Stimulated activated CD8-positive, alpha-beta memory T cell treated with anti-CD3 and anti-CD28 coated beads, Interleukin-15, amount 100 ng/mL, for 24 hours (primary cell): ENCODE measurements at regions not wholly inside any gene's neighbourhood (a gene's known extent, or its start where the extent isn't known, plus 50 kb on each side); places are given as distances from the start of the nearest gene placed in this dataset.

Source experiments
- DNase-seq: peaks from one replicate; pipeline ENCODE4 v3.0.0-alpha.2; 2020; ENCODE audit warnings: low read depth

- DNase-seq, result no peak
Observed at GRCh38 chr13:26989957-26990713, 181.5 kb downstream of the USP12 start.

- no peak for DNase-seq
Observed at GRCh38 chr13:26989261-26989956, 182.2 kb downstream of the USP12 start.

DNA sequence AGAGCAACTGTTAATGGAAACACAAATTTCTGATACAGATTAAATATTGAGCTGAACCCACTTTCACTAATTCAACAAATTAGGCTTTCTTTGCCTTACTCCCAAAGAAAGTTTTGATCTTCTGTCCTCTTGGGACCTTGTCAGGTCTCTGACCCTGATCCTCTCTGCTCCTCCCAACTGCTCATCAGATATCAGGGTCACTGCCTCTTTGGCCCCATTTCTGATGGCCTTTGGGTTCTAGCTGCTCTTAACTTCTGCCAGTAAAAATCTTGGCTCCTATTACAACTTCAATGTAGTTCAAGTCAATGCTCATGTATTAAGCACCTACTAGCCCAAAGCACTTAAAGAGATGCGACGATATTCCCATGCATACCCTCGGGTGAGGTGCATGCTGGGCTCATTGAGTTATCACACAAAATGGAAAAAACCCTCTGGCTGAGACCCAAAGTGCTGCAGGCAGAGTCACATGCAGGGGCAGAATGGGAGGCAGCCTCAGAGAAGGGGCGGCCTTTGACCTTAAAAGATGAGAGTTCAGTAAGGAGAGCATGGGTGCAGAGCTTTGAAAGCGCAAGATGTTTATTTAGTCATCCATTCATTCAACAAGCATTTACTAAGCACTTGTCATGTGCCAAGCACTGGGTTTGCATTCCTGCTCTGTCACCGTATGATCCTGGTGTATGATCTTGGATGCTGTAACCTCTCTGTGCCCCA is 183.4 kb downstream of the USP12 start:
- no peak for DNase-seq

DNA sequence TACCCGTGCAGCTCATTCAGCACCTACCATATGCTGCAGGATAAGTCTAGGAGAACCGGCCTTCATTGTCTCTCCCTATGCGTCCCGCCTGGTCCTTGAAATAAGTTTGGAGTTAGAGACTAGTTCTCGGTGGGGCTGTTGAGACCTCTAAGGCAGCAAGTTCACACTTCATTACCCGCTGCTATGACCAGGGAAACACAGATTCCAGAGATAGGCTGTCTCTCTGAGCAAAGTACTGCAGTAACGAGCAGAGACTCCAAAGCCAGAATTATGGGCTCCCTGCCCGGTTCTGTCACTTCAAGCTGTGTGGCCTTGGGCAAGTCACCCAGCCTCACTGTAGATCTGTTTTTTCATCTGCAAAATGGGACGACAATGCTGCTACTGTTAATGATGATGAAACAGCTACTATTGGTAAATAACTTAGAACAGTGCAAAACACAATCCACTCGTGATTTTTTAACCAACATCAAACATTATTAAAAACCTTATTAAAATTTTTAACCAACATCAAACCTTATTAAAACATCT is 184.1 kb downstream of the USP12 start:
- no peak for DNase-seq

DNA sequence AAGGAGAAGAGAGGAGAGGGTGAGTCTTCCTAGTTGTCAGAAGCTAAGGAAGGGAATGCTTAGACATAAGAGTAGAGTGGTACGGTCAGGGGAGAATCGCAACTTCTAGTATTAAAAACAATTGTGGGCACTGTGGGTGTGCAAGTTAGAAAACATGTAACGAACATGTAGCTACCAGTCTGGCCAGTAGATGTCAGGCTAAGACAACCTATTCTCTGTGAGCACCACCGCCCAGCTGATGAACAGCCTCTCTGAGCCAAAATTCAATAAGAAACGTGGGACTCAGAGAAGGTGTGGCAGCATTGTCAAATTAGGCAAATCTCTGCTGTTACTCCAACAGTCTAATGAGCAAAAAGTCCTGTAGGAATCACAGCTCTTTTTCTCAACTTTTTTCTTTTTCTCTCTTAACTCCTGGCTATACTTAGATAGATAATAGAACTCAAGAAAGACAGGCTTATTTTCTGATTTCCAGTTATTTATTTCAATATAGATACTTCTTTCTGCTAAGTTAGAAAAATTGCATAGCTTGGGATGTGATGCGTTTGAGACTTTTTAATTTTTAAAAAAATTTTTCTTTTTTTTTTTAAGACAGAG is 186.2 kb downstream of the USP12 start:
- no peak for DNase-seq

DNA sequence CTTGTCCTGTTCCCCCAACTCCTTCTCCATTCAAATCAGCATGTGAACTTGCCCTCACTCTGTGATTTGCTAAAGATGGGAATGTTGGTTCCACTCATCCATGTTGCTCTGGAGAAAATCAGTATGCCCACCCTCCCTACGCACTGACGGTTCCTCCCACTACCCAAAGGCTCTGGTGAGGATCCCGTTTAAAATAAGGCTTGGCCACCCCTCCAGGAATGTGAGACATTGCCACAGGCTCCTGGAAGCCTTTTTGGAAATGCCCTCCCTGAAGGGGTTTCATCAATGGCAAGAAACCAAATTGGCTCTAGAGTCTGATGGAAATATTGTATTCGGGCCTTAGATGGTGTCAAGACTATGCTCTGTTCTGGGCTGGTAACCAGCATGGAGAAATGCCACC is 187.3 kb downstream of the USP12 start:
- no peak for DNase-seq

GRCh38 chr13:26983543-26984320 is 187.9 kb downstream of the USP12 start:
- no peak for DNase-seq

DNA sequence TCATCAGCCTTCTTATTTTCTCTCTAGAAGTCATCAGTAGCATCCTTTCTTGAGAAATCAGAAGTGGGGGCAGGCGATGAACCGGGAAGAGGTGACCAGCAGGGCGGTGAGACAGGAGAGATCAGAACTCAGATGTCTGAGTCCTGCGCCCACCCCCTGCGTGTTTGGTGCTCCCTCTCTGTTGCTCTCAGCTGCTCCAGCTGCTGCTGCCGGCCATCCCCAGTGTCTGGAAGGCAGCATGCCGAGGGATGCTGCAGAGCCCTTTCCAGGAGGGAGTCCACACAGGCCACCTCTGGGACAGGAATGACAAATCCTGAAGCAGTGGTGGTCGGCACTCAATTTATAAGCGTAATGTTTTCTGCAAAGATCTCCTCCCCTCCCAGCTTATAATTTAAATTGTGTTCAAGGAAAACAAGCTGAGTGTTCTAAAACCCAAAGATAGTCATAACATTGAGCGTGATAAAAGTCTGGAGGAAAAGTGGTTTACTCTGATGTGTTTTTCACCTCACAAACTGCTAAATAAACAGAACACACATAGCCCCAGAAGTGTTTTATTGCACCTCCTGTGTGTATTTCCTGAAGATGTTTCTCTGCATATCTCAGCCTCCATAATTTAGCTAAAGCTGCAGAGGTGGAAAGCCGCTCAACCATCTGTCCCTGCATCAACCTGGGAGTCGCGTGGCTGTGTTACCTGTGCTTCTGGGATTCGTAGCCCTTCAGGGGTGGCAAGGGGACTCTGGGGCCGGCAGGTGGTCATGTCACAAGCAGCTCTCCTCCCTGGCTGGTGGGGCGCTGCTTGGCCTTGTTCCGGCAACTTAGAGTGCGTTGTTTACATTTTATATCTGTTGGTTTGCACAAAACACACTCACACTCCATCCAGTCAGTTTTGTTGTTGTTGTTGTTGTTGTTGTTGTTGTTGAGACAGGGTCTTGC is 191.2 kb downstream of the USP12 start:
- no peak for DNase-seq

GRCh38 chr13:26979334-26979733 is 192.3 kb downstream of the USP12 start:
- no peak for DNase-seq

DNA sequence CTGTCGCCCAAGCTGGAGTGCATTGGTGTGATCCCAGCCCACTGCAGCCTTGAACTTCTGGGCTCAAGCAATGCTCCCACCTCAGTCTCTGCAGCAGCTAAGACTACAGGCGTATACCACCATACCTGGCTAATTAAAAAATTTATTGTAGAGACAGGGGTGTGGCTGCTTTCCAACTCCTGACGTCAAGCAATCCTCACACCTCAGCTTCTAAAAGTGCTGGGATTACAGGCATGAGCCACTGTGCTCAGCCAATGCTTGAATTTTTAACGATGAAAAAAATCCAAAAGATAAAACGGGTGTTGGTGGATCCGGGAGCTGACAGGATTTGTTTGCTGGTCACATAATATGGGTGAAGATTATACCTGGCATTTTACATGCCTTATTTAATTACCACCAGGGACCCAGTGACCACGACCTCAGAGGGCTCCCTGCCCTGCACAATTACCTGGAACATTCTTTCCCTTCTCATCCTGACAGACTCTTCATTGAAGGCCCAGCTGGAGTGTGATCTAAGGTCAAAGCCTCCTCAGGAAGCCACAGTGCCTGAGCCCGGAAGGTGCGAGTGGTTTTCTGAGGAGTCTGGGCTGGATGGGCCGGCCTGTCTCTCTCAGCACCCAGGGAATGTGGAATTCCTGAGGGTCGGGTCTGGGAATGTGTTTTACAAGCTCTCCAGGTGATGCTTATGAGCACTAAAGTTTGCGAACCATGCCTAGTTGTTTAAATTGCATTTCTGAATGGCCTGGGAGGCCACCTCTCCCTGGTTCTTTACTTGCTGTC is 193.3 kb downstream of the USP12 start:
- DNase-seq, result no peak

DNA sequence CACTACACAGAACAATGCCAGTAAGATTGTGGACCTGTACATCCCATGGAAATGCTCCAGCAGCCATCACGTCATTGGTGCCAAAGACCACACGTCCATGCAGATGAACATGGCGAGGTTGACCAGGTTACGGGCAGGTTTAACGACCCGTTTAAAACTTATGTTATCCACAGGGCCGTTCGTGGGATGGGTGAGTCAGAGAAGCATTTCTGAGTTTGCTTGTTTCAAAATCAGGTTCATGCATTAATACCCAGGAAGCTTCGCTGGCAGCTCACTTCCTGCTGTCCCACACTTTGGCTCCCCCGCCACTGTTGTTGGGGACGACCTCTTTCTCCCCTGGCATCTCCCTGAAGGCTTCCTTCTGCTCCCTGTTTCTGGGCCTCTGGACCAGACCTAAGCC is 194.1 kb downstream of the USP12 start:
- DNase-seq, result no peak

DNA sequence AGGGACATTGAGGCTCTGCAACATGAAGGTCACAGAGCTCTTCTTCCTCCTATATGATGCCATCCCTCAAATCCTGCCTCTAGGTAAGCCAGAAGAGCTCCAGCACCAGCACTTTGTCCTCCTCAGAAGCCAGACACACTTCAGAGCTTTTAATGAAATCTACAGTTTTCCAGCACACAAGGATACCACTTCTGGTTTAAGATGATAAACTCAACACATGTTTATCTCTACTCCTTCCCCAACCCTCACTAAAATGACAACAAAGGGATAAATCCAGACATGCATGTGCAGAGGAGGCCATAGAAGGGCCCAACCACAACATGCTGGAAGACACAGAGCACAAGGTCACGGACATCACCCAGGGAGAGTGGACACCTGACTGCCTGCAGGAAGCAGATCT is 195.3 kb downstream of the USP12 start:
- no peak for DNase-seq

GRCh38 chr13:26973946-26974345 is 197.7 kb downstream of the USP12 start:
- no peak for DNase-seq

DNA sequence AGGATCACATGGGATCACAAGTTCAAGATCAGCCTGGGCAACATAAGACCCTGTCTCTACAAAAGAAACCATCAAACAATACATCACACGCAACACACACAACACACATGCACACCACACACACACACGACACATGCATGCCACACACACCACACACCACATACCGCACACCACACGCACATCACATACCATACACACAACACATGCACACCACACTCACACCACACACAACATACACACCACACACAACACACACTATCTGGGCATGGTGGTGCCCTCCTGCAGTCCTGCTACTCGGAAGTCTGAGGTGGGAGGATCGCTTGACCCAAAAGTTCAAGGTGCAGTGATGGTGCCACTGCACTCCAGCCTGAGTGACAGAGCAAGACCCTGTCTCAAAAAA is 198.3 kb downstream of the USP12 start:
- no peak for DNase-seq

GRCh38 chr13:26971990-26972887 is 199.4 kb downstream of the USP12 start:
- no peak for DNase-seq

GRCh38 chr13:26968431-26969341 is 202.9 kb downstream of the USP12 start:
- DNase-seq, result no peak
